GM12878 (cell line): ENCODE measurements at regions not wholly inside any gene's neighbourhood (a gene's known extent, or its start where the extent isn't known, plus 50 kb on each side); places are given as distances from the start of the nearest gene placed in this dataset.

Source experiments
- ATAC-seq: fragments of 200-7000 bp; cut with Tn5 transposase; 3 replicates; pipeline ENCODE4 v1.9.1; 2020; ENCODE audit warnings: mild to moderate bottlenecking, moderate library complexity
- BruUV-seq: library from RNA; stranded (reverse); fragments of 400-500 nt; replicated peaks from 2 replicates; lab custom pipeline; 2021; lab: Mats Ljungman, UMichigan
- CTCF ChIA-PET: fragments of 300-600 bp; sonication (Branson Sonifier 250); formaldehyde crosslinking; extraction: SDS; loops from one replicate; lab custom pipeline; 2021; ENCODE audit warnings: inconsistent platforms; lab: Yijun Ruan, JAX
- POLR2A ChIA-PET: fragments of 350-600 bp; formaldehyde crosslinking; extraction: SDS; loops from one replicate; lab custom pipeline; 2021; ENCODE audit warnings: inconsistent platforms; lab: Charles Lee
- RAD21 ChIA-PET: fragments of 300-600 bp; sonication (Branson Sonifier 250); formaldehyde crosslinking; loops from one replicate; lab custom pipeline; 2023; ENCODE audit warnings: antibody characterized with exemption; ENCODE audit not compliant: unreplicated experiment; lab: Charles Lee
- SMC1A ChIA-PET: fragments of 300-600 bp; sonication (Branson Sonifier 250); formaldehyde crosslinking; loops from one replicate; lab custom pipeline; 2023; ENCODE audit not compliant: unreplicated experiment, uncharacterized antibody; lab: Charles Lee
- DNase-seq: peaks from one replicate; pipeline ENCODE4 v3.0.0-alpha.2; 2011; ENCODE audit warnings: low read depth, low spot score
- FAIRE-seq: peaks from 3 replicates; lab custom pipeline; 2011; peaks lifted over from hg19 to GRCh38; lab: Jason Lieb, UNC
- H2AFZ ChIP-seq: 2 replicates; pipeline ENCODE4 v1.6.0; 2011; ENCODE audit warnings: low read depth, low read length, control low read depth; ENCODE audit not compliant: control insufficient read depth
- H3K27ac ChIP-seq: 2 replicates; pipeline ENCODE4 v1.5.1; 2011; ENCODE audit warnings: control low read depth; ENCODE audit not compliant: control insufficient read depth, insufficient read depth
- H3K27me3 ChIP-seq, 2 experiments: replicated peaks in 1 of 2; 2 replicates each; pipeline versions ENCODE4 v1.6.0 to v1.6.1; 2011; ENCODE audit warnings: low read length in 1 of 2; ENCODE audit not compliant: control insufficient read depth in 2 of 2, insufficient read depth in 2 of 2
- H3K36me3 ChIP-seq, 2 experiments: 2 replicates each; pipeline ENCODE4 v1.5.1; 2011; ENCODE audit warnings: low read length in 1 of 2; ENCODE audit not compliant: control insufficient read depth in 2 of 2, insufficient read depth in 2 of 2
- H3K4me1 ChIP-seq: 2 replicates; pipeline ENCODE4 v1.6.1; 2011; ENCODE audit warnings: mild to moderate bottlenecking, low read length, moderate library complexity, mixed read lengths; ENCODE audit not compliant: control insufficient read depth, insufficient read depth
- H3K4me2 ChIP-seq: 2 replicates; pipeline ENCODE4 v1.6.0; 2011; ENCODE audit warnings: control low read depth; ENCODE audit not compliant: control insufficient read depth, insufficient read depth
- H3K4me3 ChIP-seq: fragments of 200-600 bp; sonication (generic); 2 replicates; pipeline ENCODE4 v1.5.1; 2016
- H3K79me2 ChIP-seq: 2 replicates; pipeline ENCODE4 v1.6.0; 2011; ENCODE audit warnings: low read length; ENCODE audit not compliant: control insufficient read depth, insufficient read depth
- H3K9ac ChIP-seq: 2 replicates; pipeline ENCODE4 v1.8.0; 2011; ENCODE audit warnings: low read length, control low read depth, mixed read lengths; ENCODE audit not compliant: control insufficient read depth, insufficient read depth
- H3K9me3 ChIP-seq: replicated peaks from 3 replicates; pipeline ENCODE4 v1.5.1; 2011; ENCODE audit warnings: mild to moderate bottlenecking, low read length; ENCODE audit not compliant: control insufficient read depth, insufficient read depth
- H4K20me1 ChIP-seq: 2 replicates; pipeline ENCODE4 v1.6.0; 2011; ENCODE audit not compliant: control insufficient read depth, insufficient read depth
- BHLHE40 ChIP-seq, 2 experiments: fragments of 450-650 bp in 1 of 2; IDR thresholded peaks; 2 replicates each; pipeline ENCODE4 v1.6.1; 2011 to 2017; ENCODE audit warnings: low read depth in 2 of 2, borderline replicate concordance in 1 of 2, improper control_type of control experiment in 1 of 2, low read length in 1 of 2, mild to moderate bottlenecking in 1 of 2
- CHD2 ChIP-seq: IDR thresholded peaks from 2 replicates; pipeline ENCODE4 v1.6.1; 2011; ENCODE audit warnings: low read depth, low read length, improper control_type of control experiment, borderline replicate concordance
- HDAC2 ChIP-seq: fragments of 200-600 bp; sonication (generic); IDR thresholded peaks from 2 replicates; pipeline ENCODE4 v1.6.1; 2017
- KDM1A ChIP-seq: fragments of 200-600 bp; sonication (generic); IDR thresholded peaks from 2 replicates; pipeline ENCODE4 v1.6.1; 2016; ENCODE audit warnings: borderline replicate concordance
- RBBP5 ChIP-seq: fragments of 200-600 bp; sonication (generic); conservative IDR thresholded peaks from 2 replicates; pipeline ENCODE4 v1.6.1; 2016
- RUNX3 ChIP-seq: IDR thresholded peaks from 2 replicates; pipeline ENCODE4 v1.6.1; 2012; ENCODE audit warnings: low read length, inconsistent platforms
- TCF3 ChIP-seq: IDR thresholded peaks from 2 replicates; pipeline ENCODE4 v1.6.1; 2012; ENCODE audit warnings: low read depth, mild to moderate bottlenecking, low read length, borderline replicate concordance; ENCODE audit not compliant: insufficient read depth
- ZSCAN29 ChIP-seq: fragments of 450-650 bp; IDR thresholded peaks from 2 replicates; pipeline ENCODE4 v1.6.1; 2017; ENCODE audit warnings: mild to moderate bottlenecking, moderate library complexity
- WGBS: methylation state at CpG from one replicate; pipeline ENCODE4 v1.1.6; 2016; ENCODE audit warnings: low lambda C conversion rate; ENCODE audit not compliant: insufficient replicate concordance, insufficient coverage; ENCODE audit errors: missing lambda C conversion rate; 5-methylcytosine and 5-hydroxymethylcytosine counted together
- in situ Hi-C: fragments of 300-500 bp; cut with MboI; formaldehyde crosslinking; loops from 9 replicates; pipeline ENCODE4 v1.14.3; 2018; ENCODE audit warnings: mixed read lengths
- intact Hi-C: fragments of 100-400 bp; cut with micrococcal nuclease; formaldehyde crosslinking; loops from one replicate; pipeline ENCODE4 v1.14.2; 2022; ENCODE audit not compliant: unreplicated experiment
- TF ChIP-seq, protein P1 (sequence below): IDR thresholded peaks from 2 replicates; pipeline ENCODE4 v1.6.1; 2012; ENCODE audit warnings: low read depth, low read length, improper control_type of control experiment
- TF ChIP-seq, protein P2 (sequence below): IDR thresholded peaks from 2 replicates; pipeline ENCODE4 v1.6.1; 2011; ENCODE audit warnings: low read depth, mild to moderate bottlenecking, low read length, moderate library complexity, borderline replicate concordance; ENCODE audit errors: extremely low read depth

DNA sequence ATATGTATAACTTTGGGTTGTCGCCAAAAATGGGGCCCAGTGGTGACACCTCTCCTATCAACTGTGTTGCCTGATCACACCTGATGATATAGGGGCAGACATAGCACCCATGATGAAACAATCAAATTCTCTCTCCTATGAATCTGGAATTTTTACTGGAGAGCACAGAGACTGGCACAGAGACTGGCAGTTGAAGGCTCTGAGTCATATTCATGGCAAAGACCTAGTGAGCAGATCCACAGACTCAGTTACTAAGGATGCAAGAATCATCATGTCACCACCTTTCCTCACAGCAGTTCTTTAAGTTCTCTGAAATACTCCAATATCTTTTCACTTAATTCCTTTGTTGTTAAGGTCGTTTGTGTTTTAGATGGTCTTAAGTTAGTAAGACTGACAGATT, 60.0 kb downstream of the APCS start:
- Histone ChIP-seq H3K27ac (no peak overlapping the region), H2AFZ (no peak overlapping the region), H3K79me2 (no peaks in the 10 kb centered on the region), H3K9ac (no peak overlapping the region), H3K4me3 (no peak overlapping the region), H3K4me1 (no peaks in the 10 kb centered on the region), H4K20me1 (no peaks in the 10 kb centered on the region), H3K9me3 (no peaks in the 10 kb centered on the region; the same call in 2 of the 3 replicates), H3K36me3 (no peaks in the 10 kb centered on the region)
- in situ Hi-C loops (no loop called here), intact Hi-C loops (no loop called here)
- no TSS peak for BruUV-seq
- ATAC-seq (no peak), DNase-seq (no peak), FAIRE-seq (no peak)
- CTCF ChIA-PET = no interaction called here
- SMC1A ChIA-PET = no interaction called here
- WGBS = 0% methylated on average over 2 of the region's 2 CpGs
- RAD21 ChIA-PET = no interaction called here
- TF ChIP-seq KDM1A = no peak
- TF ChIP-seq BHLHE40 (IDR thresholded peaks at IDR 0.05; ENCODE audit: borderline replicate concordance in 1 of 2, low read depth in 2 of 2, low read length in 1 of 2) = no peak
- TF ChIP-seq ZSCAN29 = no peak
- no peak for TF ChIP-seq TCF3
- TF ChIP-seq, protein P1, sequence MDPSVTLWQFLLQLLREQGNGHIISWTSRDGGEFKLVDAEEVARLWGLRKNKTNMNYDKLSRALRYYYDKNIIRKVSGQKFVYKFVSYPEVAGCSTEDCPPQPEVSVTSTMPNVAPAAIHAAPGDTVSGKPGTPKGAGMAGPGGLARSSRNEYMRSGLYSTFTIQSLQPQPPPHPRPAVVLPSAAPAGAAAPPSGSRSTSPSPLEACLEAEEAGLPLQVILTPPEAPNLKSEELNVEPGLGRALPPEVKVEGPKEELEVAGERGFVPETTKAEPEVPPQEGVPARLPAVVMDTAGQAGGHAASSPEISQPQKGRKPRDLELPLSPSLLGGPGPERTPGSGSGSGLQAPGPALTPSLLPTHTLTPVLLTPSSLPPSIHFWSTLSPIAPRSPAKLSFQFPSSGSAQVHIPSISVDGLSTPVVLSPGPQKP = no peak
- TF ChIP-seq RUNX3 = no peak
- no peak for TF ChIP-seq HDAC2
- no peak for TF ChIP-seq RBBP5
- TF ChIP-seq, protein P2, sequence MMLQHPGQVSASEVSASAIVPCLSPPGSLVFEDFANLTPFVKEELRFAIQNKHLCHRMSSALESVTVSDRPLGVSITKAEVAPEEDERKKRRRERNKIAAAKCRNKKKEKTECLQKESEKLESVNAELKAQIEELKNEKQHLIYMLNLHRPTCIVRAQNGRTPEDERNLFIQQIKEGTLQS = no peak
- no peak for TF ChIP-seq CHD2
- TF ChIP-seq, all 136 proteins: peak for 0
- POLR2A ChIA-PET = no interaction called here
- no peak overlapping the region for H3K4me2 ChIP-seq
- no peaks in the 10 kb centered on the region for H3K27me3 ChIP-seq
